ENCODE measurements at regions not wholly inside any gene's neighbourhood (a gene's known extent, or its start where the extent isn't known, plus 50 kb on each side); places are given as distances from the start of the nearest gene placed in this dataset.

DNA sequence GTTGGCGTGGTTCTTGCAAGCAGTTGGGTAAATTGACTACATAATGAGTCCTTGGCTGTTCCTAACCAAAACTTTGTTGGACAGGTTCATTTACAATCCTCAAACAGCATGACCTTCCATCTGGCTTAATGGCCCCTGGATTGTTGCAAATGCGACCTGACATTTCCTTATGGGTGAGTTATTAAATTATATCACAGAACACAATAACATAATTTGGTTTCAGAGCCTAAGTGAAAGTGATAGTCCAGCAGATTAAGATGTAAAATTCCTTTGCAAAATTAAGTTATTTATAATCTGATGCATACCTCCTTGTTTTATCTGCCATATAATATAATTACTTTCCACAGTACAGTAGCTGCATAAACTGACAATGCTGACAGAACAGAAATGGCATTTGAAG, 224.4 kb downstream of the TUSC1 start:
- intact Hi-C loops (cut with micrococcal nuclease) (no loop called here), in situ Hi-C loops (cut with MboI; ENCODE audit: low sequenced_read_pairs) (no loop called here), dilution Hi-C loops (cut with HindIII; ENCODE audit: low sequenced_read_pairs, unreplicated experiment) (no loop called here)
- H4K5ac ChIP-seq (ENCODE audit: low read depth, low read length): no peak overlapping the region
- no peak overlapping the region for H2AK9ac ChIP-seq (replicated peaks; ENCODE audit: low read depth, low read length, poor library complexity)
- peaks cover 4% of the 10 kb centered on the region; the same call in 1 of the 2 replicates for H3K9me3 ChIP-seq (ENCODE audit: control insufficient read depth, insufficient read depth, low read length)
- no peak overlapping the region for H4K91ac ChIP-seq (ENCODE audit: insufficient read depth, low read depth, low read length)
- H3K4me2 ChIP-seq (ENCODE audit: low read depth, low read length): no peak overlapping the region
- no peak overlapping the region for H2BK5ac ChIP-seq (ENCODE audit: low read depth, low read length, poor library complexity, severe bottlenecking)
- H2AK5ac ChIP-seq (ENCODE audit: low read depth, low read length): no peak overlapping the region
- no peak overlapping the region for H4K8ac ChIP-seq (ENCODE audit: low read depth in 2 of 2, low read length in 2 of 2)
- no peak overlapping the region for H2BK120ac ChIP-seq (ENCODE audit: low read depth, low read length)
- no peak overlapping the region for H3K4ac ChIP-seq (ENCODE audit: low read depth, low read length)
- H2AFZ ChIP-seq (replicated peaks; ENCODE audit: low read length, poor library complexity): no peak overlapping the region
- no peak overlapping the region for H3K27ac ChIP-seq (ENCODE audit: insufficient read depth, low read length)
- POLR2A ChIA-PET (ENCODE audit: unreplicated experiment): no interaction called here
- no peaks in the 10 kb centered on the region for H3K79me1 ChIP-seq (ENCODE audit: low read depth in 1 of 2, low read length in 2 of 2)
- no peak for DNase-seq
- H3K23ac ChIP-seq (ENCODE audit: low read depth, low read length): no peak overlapping the region
- H3K4me1 ChIP-seq (ENCODE audit: control insufficient read depth, insufficient read depth, low read length): no peaks in the 10 kb centered on the region
- no peak overlapping the region for H3K18ac ChIP-seq (ENCODE audit: low read depth, low read length)
- WGBS, 2 experiments (ENCODE audit: extremely low coverage in 2 of 2, insufficient read length in 1 of 2): no CpG with 5 or more reads among the region's 2 CpGs
- H2BK20ac ChIP-seq (ENCODE audit: low read depth, low read length): no peak overlapping the region
- H2BK15ac ChIP-seq (ENCODE audit: low read depth, low read length): no peak overlapping the region
- no peak overlapping the region for H3K4me3 ChIP-seq (ENCODE audit: insufficient read depth, low read depth, low read length)
- CTCF ChIA-PET: no interaction called here
- TF ChIP-seq MAFK (IDR thresholded peaks at IDR 0.05; ENCODE audit: low read depth, low read length): no peak
- no peak for TF ChIP-seq MAZ (IDR thresholded peaks at IDR 0.05; ENCODE audit: borderline replicate concordance, low read depth, low read length)
- TF ChIP-seq, protein P1, sequence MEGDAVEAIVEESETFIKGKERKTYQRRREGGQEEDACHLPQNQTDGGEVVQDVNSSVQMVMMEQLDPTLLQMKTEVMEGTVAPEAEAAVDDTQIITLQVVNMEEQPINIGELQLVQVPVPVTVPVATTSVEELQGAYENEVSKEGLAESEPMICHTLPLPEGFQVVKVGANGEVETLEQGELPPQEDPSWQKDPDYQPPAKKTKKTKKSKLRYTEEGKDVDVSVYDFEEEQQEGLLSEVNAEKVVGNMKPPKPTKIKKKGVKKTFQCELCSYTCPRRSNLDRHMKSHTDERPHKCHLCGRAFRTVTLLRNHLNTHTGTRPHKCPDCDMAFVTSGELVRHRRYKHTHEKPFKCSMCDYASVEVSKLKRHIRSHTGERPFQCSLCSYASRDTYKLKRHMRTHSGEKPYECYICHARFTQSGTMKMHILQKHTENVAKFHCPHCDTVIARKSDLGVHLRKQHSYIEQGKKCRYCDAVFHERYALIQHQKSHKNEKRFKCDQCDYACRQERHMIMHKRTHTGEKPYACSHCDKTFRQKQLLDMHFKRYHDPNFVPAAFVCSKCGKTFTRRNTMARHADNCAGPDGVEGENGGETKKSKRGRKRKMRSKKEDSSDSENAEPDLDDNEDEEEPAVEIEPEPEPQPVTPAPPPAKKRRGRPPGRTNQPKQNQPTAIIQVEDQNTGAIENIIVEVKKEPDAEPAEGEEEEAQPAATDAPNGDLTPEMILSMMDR (conservative IDR thresholded peaks at IDR 0.05; ENCODE audit: low read depth, low read length): no peak
- TF ChIP-seq RCOR1 (IDR thresholded peaks at IDR 0.05; ENCODE audit: insufficient replicate concordance, low read length): no peak
- no peak overlapping the region for H3K9ac ChIP-seq (ENCODE audit: low read depth, low read length)
- no TSS peak for BruUV-seq (replicated peaks)
- H3K14ac ChIP-seq (replicated peaks; ENCODE audit: low read depth, low read length): no peak overlapping the region
- ATAC-seq (ENCODE audit: low read depth): no peak
- no peaks in the 10 kb centered on the region for H3K27me3 ChIP-seq (ENCODE audit: control insufficient read depth, insufficient read depth, low read length)
- H4K20me1 ChIP-seq (ENCODE audit: insufficient read depth, low read length): no peaks in the 10 kb centered on the region
- no peak overlapping the region for H3K56ac ChIP-seq (ENCODE audit: extremely low read depth, insufficient read depth, low read length)
- no peaks in the 10 kb centered on the region for H3K36me3 ChIP-seq (ENCODE audit: control insufficient read depth, insufficient read depth, low read length)
- H3K9me1 ChIP-seq (ENCODE audit: insufficient read depth, low read length): no peaks in the 10 kb centered on the region

Measured in IMR-90 (cell line).